Mesenchymal stem cell (in vitro differentiated cells and primary cell): ENCODE measurements at regions not wholly inside any gene's neighbourhood (a gene's known extent, or its start where the extent isn't known, plus 50 kb on each side); places are given as distances from the start of the nearest gene placed in this dataset.

Experiments used
- DNase-seq: peaks from one replicate; pipeline ENCODE4 v3.0.0-alpha.2; 2013
- H2AFZ ChIP-seq: one replicate; pipeline ENCODE4 v1.6.1; 2013; ENCODE audit warnings: low read depth, mild to moderate bottlenecking, control low read depth, inconsistent platforms, low read length, moderate library complexity
- H2AK5ac ChIP-seq: 2 replicates; pipeline ENCODE4 v1.6.1; 2013; ENCODE audit warnings: low read length, moderate library complexity, mild to moderate bottlenecking, inconsistent platforms; ENCODE audit not compliant: severe bottlenecking
- H2BK120ac ChIP-seq: one replicate; pipeline ENCODE4 v1.6.1; 2013; ENCODE audit warnings: low read depth, mild to moderate bottlenecking, inconsistent platforms, low read length, moderate library complexity
- H2BK12ac ChIP-seq, 2 experiments: one replicate each; pipeline ENCODE4 v1.6.1; 2013; ENCODE audit warnings: inconsistent platforms in 2 of 2, low read length in 2 of 2, mild to moderate bottlenecking in 2 of 2, moderate library complexity in 2 of 2, control low read depth in 1 of 2
- H2BK15ac ChIP-seq: one replicate; pipeline ENCODE4 v1.6.1; 2013; ENCODE audit warnings: mild to moderate bottlenecking, low read depth, inconsistent platforms; ENCODE audit not compliant: poor library complexity, severe bottlenecking
- H2BK5ac ChIP-seq: 2 replicates; pipeline ENCODE4 v1.6.1; 2013; ENCODE audit warnings: low read depth, mild to moderate bottlenecking, low read length, control low read depth, inconsistent platforms; ENCODE audit not compliant: poor library complexity, severe bottlenecking
- H3K14ac ChIP-seq, 2 experiments: one replicate each; pipeline ENCODE4 v1.6.1; 2013; ENCODE audit warnings: inconsistent platforms in 2 of 2, low read length in 2 of 2, control low read depth in 1 of 2, mild to moderate bottlenecking in 1 of 2, moderate library complexity in 1 of 2
- H3K18ac ChIP-seq, 2 experiments: one replicate each; pipeline ENCODE4 v1.6.1; 2013; ENCODE audit warnings: inconsistent platforms in 2 of 2, low read length in 2 of 2, control low read depth in 1 of 2, low read depth in 1 of 2, mild to moderate bottlenecking in 1 of 2
- H3K23ac ChIP-seq, 2 experiments: one replicate each; pipeline ENCODE4 v1.6.1; 2013; ENCODE audit warnings: inconsistent platforms in 2 of 2, low read length in 2 of 2, mild to moderate bottlenecking in 2 of 2, moderate library complexity in 2 of 2, control low read depth in 1 of 2
- H3K27ac ChIP-seq: 2 replicates; pipeline ENCODE4 v1.5.1; 2013; ENCODE audit warnings: mild to moderate bottlenecking, moderate library complexity, low read length, control low read depth, inconsistent platforms; ENCODE audit not compliant: poor library complexity, severe bottlenecking
- H3K27me3 ChIP-seq, 2 experiments: 2 replicates each; pipeline versions ENCODE4 v1.6.1 to v1.7.0; 2013; ENCODE audit warnings: low read length in 2 of 2, mild to moderate bottlenecking in 2 of 2, moderate library complexity in 2 of 2, control low read depth in 1 of 2, inconsistent platforms in 1 of 2; ENCODE audit not compliant: control insufficient read depth in 1 of 2, insufficient read depth in 1 of 2
- H3K36me3 ChIP-seq, 2 experiments: 2 replicates each; pipeline versions ENCODE4 v1.6.1 to v1.7.0; 2013; ENCODE audit warnings: low read length in 2 of 2, control low read depth in 1 of 2, inconsistent platforms in 1 of 2, low read depth in 1 of 2, mild to moderate bottlenecking in 1 of 2; ENCODE audit not compliant: insufficient read depth in 2 of 2, control insufficient read depth in 1 of 2
- H3K4ac ChIP-seq, 2 experiments: one replicate each; pipeline ENCODE4 v1.6.1; 2013; ENCODE audit warnings: inconsistent platforms in 2 of 2, low read length in 2 of 2, mild to moderate bottlenecking in 2 of 2, moderate library complexity in 2 of 2, control low read depth in 1 of 2, low read depth in 1 of 2
- H3K4me1 ChIP-seq: 2 replicates; pipeline ENCODE4 v1.6.1; 2013; ENCODE audit warnings: low read depth, low read length, control low read depth; ENCODE audit not compliant: control insufficient read depth, insufficient read depth
- H3K4me2 ChIP-seq: 2 replicates; pipeline ENCODE4 v1.6.1; 2013; ENCODE audit warnings: low read length, mild to moderate bottlenecking, inconsistent platforms; ENCODE audit not compliant: poor library complexity, severe bottlenecking
- H3K4me3 ChIP-seq, 2 experiments: 2 replicates each; pipeline versions ENCODE4 v1.5.1 to v1.7.0; 2013; ENCODE audit warnings: low read length in 2 of 2, mild to moderate bottlenecking in 2 of 2, control low read depth in 1 of 2, low read depth in 1 of 2; ENCODE audit not compliant: insufficient read depth in 1 of 2
- H3K79me1 ChIP-seq: replicated peaks from 2 replicates; pipeline ENCODE4 v1.6.1; 2013; ENCODE audit warnings: mild to moderate bottlenecking, control low read depth, low read length, inconsistent platforms; ENCODE audit not compliant: poor library complexity, severe bottlenecking
- H3K9ac ChIP-seq: 2 replicates; pipeline ENCODE4 v1.7.0; 2013; ENCODE audit warnings: mild to moderate bottlenecking, low read length, moderate library complexity
- H3K9me3 ChIP-seq: 2 replicates; pipeline ENCODE4 v1.7.0; 2013; ENCODE audit warnings: mild to moderate bottlenecking, low read length; ENCODE audit not compliant: control insufficient read depth
- H4K8ac ChIP-seq: one replicate; pipeline ENCODE4 v1.6.1; 2013; ENCODE audit warnings: inconsistent platforms, mild to moderate bottlenecking, low read length, moderate library complexity
- H4K91ac ChIP-seq: one replicate; pipeline ENCODE4 v1.6.1; 2013; ENCODE audit warnings: mild to moderate bottlenecking, low read length, inconsistent platforms
- WGBS: methylation state at CpG from one replicate; pipeline ENCODE4 v1.1.7; 2013; ENCODE audit warnings: mixed read lengths; 5-methylcytosine and 5-hydroxymethylcytosine counted together

DNA sequence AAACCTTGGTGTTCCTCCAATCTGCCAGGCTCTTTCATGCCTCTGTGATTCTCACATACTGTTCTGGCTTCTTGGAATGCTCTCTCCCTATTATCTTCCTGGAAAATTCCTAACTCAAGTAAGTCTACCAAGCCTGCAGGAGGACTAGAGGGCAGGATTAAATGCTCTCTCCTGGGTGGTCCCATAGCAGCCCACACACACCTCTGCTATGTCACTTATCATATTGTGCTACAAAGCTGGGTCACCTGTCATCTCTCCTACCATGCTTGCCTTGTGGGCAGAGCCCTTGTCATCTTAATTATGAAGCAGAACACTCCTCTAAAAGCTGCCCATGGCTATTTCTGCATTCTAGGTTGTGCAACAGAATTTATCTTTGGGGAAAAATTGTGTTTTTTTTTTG lies 344.5 kb upstream of the NOCT start:
- no peak overlapping the region for H3K4me3 ChIP-seq
- H4K8ac ChIP-seq, result no peak overlapping the region
- no peaks in the 10 kb centered on the region for H3K27me3 ChIP-seq
- no peak overlapping the region for H2BK5ac ChIP-seq
- no peak overlapping the region for H3K14ac ChIP-seq
- peaks cover 20% of the 10 kb centered on the region for H3K4me1 ChIP-seq
- no peak overlapping the region for H3K23ac ChIP-seq
- H2BK12ac ChIP-seq, result no peak overlapping the region
- no peak overlapping the region for H3K4me2 ChIP-seq
- DNase-seq, result no peak
- no peak overlapping the region for H3K9ac ChIP-seq
- no peak overlapping the region for H2BK15ac ChIP-seq
- H2BK120ac ChIP-seq, result no peak overlapping the region
- H3K79me1 ChIP-seq, result no peaks in the 10 kb centered on the region
- H3K36me3 ChIP-seq, result no peaks in the 10 kb centered on the region
- H4K91ac ChIP-seq, result no peak overlapping the region
- H3K4ac ChIP-seq, result no peak overlapping the region
- H3K27ac ChIP-seq, result no peak overlapping the region
- H2AFZ ChIP-seq, result no peak overlapping the region
- H3K9me3 ChIP-seq, result no peaks in the 10 kb centered on the region
- no peak overlapping the region for H3K18ac ChIP-seq
- peak overlapping the region; percentile 37 for H2AK5ac ChIP-seq

DNA sequence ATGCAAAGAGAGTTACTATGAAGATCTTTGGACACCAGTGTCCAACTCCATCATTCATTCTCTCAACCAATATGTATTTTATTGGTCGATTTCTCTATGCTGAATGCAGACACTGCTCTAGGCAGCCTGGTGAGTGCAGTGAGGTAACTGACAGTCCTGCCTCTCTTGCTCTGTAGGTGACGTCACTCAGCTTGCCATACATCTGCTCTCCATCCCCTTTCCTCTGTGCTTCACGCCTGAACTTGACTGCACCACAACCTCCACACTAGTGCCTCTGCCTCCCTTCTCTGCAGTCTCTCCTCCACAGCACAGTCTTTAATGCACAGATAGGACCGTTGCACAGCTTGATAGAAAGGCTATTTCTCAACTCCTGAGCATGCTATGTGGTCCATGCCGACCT lies 344.9 kb upstream of the NOCT start:
- no peak overlapping the region for H3K23ac ChIP-seq
- H3K14ac ChIP-seq, result peak overlapping the region in 1 of 2 experiments; percentile 23
- H3K36me3 ChIP-seq, result no peaks in the 10 kb centered on the region
- no peak for DNase-seq
- no peak overlapping the region for H3K4me2 ChIP-seq
- H4K8ac ChIP-seq, result no peak overlapping the region
- no peak overlapping the region for H3K27ac ChIP-seq
- no peak overlapping the region for H2BK5ac ChIP-seq
- H2AFZ ChIP-seq, result no peak overlapping the region
- H3K79me1 ChIP-seq, result no peaks in the 10 kb centered on the region
- peaks cover 20% of the 10 kb centered on the region for H3K4me1 ChIP-seq
- H4K91ac ChIP-seq, result no peak overlapping the region
- H3K18ac ChIP-seq, result no peak overlapping the region
- no peak overlapping the region for H3K9ac ChIP-seq
- no peak overlapping the region for H2BK12ac ChIP-seq
- no peak overlapping the region for H2BK120ac ChIP-seq
- peak overlapping the region; percentile 11 for H2AK5ac ChIP-seq
- no peak overlapping the region for H3K4me3 ChIP-seq
- no peaks in the 10 kb centered on the region for H3K27me3 ChIP-seq
- 94% methylated on average over 5 of the region's 5 CpGs for WGBS
- H3K9me3 ChIP-seq, result no peaks in the 10 kb centered on the region
- no peak overlapping the region for H3K4ac ChIP-seq
- H2BK15ac ChIP-seq, result no peak overlapping the region

DNA sequence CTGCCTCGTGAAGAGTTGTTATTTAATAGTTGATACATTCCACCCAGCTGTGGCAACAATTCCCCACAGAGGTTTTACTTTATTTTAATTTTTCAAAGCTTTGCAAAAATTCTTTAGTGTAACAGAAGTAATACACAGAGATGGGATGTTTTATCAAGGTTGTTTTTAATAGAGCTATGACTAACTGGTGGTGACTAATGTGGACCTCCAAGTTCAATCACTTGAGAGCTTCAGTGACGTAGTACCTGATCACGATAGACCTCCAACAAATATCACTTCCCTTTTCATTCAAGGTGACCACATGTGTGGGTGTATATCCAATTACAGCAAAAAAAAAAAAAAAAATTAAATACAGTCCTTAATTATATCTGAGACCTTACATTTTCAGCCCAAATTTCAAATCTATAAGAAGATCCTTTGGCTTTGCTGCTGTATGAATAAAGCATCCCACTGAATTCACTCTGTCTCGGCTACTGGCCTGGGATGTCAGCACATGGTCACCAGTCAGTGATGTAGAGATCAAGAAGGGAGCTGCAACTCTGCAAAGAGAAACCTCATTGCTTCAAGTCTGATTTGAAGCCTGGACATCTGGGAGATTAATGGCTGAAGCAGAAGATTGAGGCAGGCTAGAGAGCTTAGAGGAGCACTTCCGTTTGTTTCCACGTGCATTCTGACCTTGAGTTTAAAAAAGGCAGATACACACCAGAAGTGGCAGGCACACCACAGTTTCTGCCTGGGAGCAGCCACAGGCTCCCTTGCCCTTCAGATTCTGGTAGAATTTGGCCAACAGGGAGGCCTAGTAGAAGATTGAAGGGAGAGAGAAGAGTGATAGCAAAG lies 345.9 kb upstream of the NOCT start:
- H2BK15ac ChIP-seq, result no peak overlapping the region

DNA sequence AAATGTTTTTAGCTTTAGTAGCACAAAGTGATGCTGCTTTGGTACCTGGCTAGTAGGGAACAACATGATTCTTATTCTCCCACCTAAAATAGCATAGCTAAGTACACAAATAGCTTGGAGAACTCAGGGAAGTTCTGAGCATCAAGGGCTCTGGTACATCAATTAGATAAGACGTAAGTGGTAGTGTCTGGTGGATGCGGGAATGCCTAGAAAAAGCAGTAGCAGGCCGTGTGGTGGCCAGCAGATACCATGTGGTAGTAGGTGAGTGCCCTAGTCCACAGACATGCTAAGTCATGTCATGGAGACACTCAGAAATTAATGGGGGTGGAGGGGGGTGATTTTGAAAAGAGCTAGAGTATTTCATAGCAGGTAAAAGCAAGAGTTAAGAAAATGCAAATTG lies 347.3 kb upstream of the NOCT start:
- Histone ChIP-seq H3K4me1 (peaks cover 20% of the 10 kb centered on the region), H3K4me2 (no peak overlapping the region), H2BK5ac (no peak overlapping the region), H3K9ac (no peak overlapping the region), H2AK5ac (peak overlapping the region; percentile 39), H3K9me3 (no peaks in the 10 kb centered on the region), H2BK120ac (no peak overlapping the region), H4K91ac (no peak overlapping the region), H4K8ac (no peak overlapping the region), H3K4me3 (no peak overlapping the region), H3K18ac (no peak overlapping the region), H3K27ac (peak overlapping the region; percentile 84), H3K23ac (peak overlapping the region in 1 of 2 experiments; percentile 3), H3K27me3 (no peaks in the 10 kb centered on the region), H3K4ac (no peak overlapping the region), H3K14ac (no peak overlapping the region), H3K36me3 (no peaks in the 10 kb centered on the region), H3K79me1 (no peaks in the 10 kb centered on the region), H2BK15ac (no peak overlapping the region), H2BK12ac (no peak overlapping the region), H2AFZ (no peak overlapping the region)
- no peak for DNase-seq
- WGBS, result 81% methylated on average over 3 of the region's 3 CpGs

More for the DNA sequence above, 345.9 kb upstream of the NOCT start:
- DNase-seq, result peak; percentile 70
- no peak overlapping the region for H3K9ac ChIP-seq
- H3K79me1 ChIP-seq, result no peaks in the 10 kb centered on the region
- peak overlapping the region; percentile 25 for H2BK5ac ChIP-seq
- no peak overlapping the region for H2BK120ac ChIP-seq
- peaks cover 20% of the 10 kb centered on the region for H3K4me1 ChIP-seq
- no peaks in the 10 kb centered on the region for H3K36me3 ChIP-seq
- H3K23ac ChIP-seq, result no peak overlapping the region
- H3K9me3 ChIP-seq, result no peaks in the 10 kb centered on the region
- peak overlapping the region in 1 of 2 experiments; percentile 51 for H2BK12ac ChIP-seq
- WGBS, result 48% methylated on average over 5 of the region's 6 CpGs
- H3K4ac ChIP-seq, result no peak overlapping the region
- H3K4me2 ChIP-seq, result no peak overlapping the region
- no peak overlapping the region for H3K14ac ChIP-seq
- no peak overlapping the region for H2AFZ ChIP-seq
- H3K27ac ChIP-seq, result peak overlapping the region; percentile 84
- H2AK5ac ChIP-seq, result peak overlapping the region; percentile 93
- no peaks in the 10 kb centered on the region for H3K27me3 ChIP-seq
- H4K8ac ChIP-seq, result no peak overlapping the region
- H3K18ac ChIP-seq, result no peak overlapping the region
- H4K91ac ChIP-seq, result no peak overlapping the region
- no peak overlapping the region for H3K4me3 ChIP-seq
